Astrocyte (in vitro differentiated cells and primary cell): ENCODE measurements at regions not wholly inside any gene's neighbourhood (a gene's known extent, or its start where the extent isn't known, plus 50 kb on each side); places are given as distances from the start of the nearest gene placed in this dataset.
"Not testable (repeated sequence)": the region's sequence is repeated elsewhere in the genome, so short reads cannot be mapped to it uniquely, and the experiment has no call there.

ENCODE experiments used
- DNase-seq: peaks from one replicate; pipeline ENCODE4 v3.0.0-alpha.2; 2010; ENCODE audit warnings: low read depth
- FAIRE-seq: peaks from 2 replicates; lab custom pipeline; 2011; peaks lifted over from hg19 to GRCh38; lab: Jason Lieb, UNC
- H2AFZ ChIP-seq: 2 replicates; pipeline ENCODE4 v1.6.0; 2012; ENCODE audit warnings: low read depth, low read length, inconsistent platforms
- H3K27ac ChIP-seq: 2 replicates; pipeline ENCODE4 v1.5.1; 2011; ENCODE audit warnings: low read depth, low read length, inconsistent platforms
- H3K27me3 ChIP-seq: 2 replicates; pipeline ENCODE4 v1.6.0; 2011; ENCODE audit warnings: low read length, inconsistent platforms; ENCODE audit not compliant: insufficient read depth
- H3K36me3 ChIP-seq: 2 replicates; pipeline ENCODE4 v1.5.1; 2011; ENCODE audit warnings: low read length, inconsistent platforms; ENCODE audit not compliant: insufficient read depth
- H3K4me1 ChIP-seq: 2 replicates; pipeline ENCODE4 v1.5.1; 2011; ENCODE audit warnings: low read length, inconsistent platforms; ENCODE audit not compliant: insufficient read depth
- H3K4me2 ChIP-seq: 2 replicates; pipeline ENCODE4 v1.6.0; 2012; ENCODE audit warnings: low read length, inconsistent platforms
- H3K4me3 ChIP-seq: 2 replicates; pipeline ENCODE4 v1.5.1; 2011; ENCODE audit warnings: low read depth, mild to moderate bottlenecking, low read length, inconsistent platforms; ENCODE audit not compliant: insufficient read depth
- H3K79me2 ChIP-seq: 2 replicates; pipeline ENCODE4 v1.6.0; 2012; ENCODE audit warnings: mild to moderate bottlenecking, low read length, inconsistent platforms; ENCODE audit not compliant: insufficient read depth
- H3K9ac ChIP-seq: 2 replicates; pipeline ENCODE4 v1.6.0; 2012; ENCODE audit warnings: mild to moderate bottlenecking, low read length, inconsistent platforms
- H3K9me3 ChIP-seq: 2 replicates; pipeline ENCODE4 v1.5.1; 2012; ENCODE audit warnings: low read depth, mild to moderate bottlenecking, low read length, inconsistent platforms; ENCODE audit not compliant: insufficient read depth
- H4K20me1 ChIP-seq: 2 replicates; pipeline ENCODE4 v1.6.0; 2012; ENCODE audit warnings: low read length, inconsistent platforms; ENCODE audit not compliant: insufficient read depth
- H3K27ac Mint-ChIP-seq: one replicate; pipeline ENCODE4 v1.8.0; 2021; ENCODE audit warnings: mild to moderate bottlenecking, mixed read lengths; ENCODE audit not compliant: unreplicated experiment
- H3K27me3 Mint-ChIP-seq: one replicate; pipeline ENCODE4 v1.8.0; 2021; ENCODE audit warnings: low read depth, mixed read lengths; ENCODE audit not compliant: unreplicated experiment
- H3K36me3 Mint-ChIP-seq: one replicate; pipeline ENCODE4 v1.8.0; 2021; ENCODE audit warnings: low read depth, mixed read lengths; ENCODE audit not compliant: unreplicated experiment
- H3K4me1 Mint-ChIP-seq: one replicate; pipeline ENCODE4 v1.8.0; 2021; ENCODE audit warnings: low read depth, mixed read lengths; ENCODE audit not compliant: unreplicated experiment
- H3K4me3 Mint-ChIP-seq: one replicate; pipeline ENCODE4 v1.8.0; 2021; ENCODE audit warnings: mild to moderate bottlenecking, moderate library complexity, mixed read lengths; ENCODE audit not compliant: unreplicated experiment
- H3K9me3 Mint-ChIP-seq: one replicate; pipeline ENCODE4 v1.8.0; 2021; ENCODE audit warnings: mild to moderate bottlenecking, mixed read lengths; ENCODE audit not compliant: unreplicated experiment
- CTCF ChIP-seq: IDR thresholded peaks from 2 replicates; pipeline ENCODE4 v1.5.1; 2011; ENCODE audit warnings: low read depth, mild to moderate bottlenecking, inconsistent platforms, low read length, moderate library complexity; ENCODE audit not compliant: insufficient read depth
- EZH2 ChIP-seq: IDR thresholded peaks from 2 replicates; pipeline ENCODE4 v1.6.1; 2012; ENCODE audit warnings: mild to moderate bottlenecking, low read length, inconsistent platforms; ENCODE audit not compliant: insufficient read depth

- H3K9ac ChIP-seq: no peak overlapping the region
- no peak overlapping the region for H3K4me2 ChIP-seq
- no peak for FAIRE-seq
- H3K27ac Mint-ChIP-seq: no peak overlapping the region
- H3K27me3 ChIP-seq: peaks cover 8% of the 10 kb centered on the region
- no peak overlapping the region for H3K4me3 Mint-ChIP-seq
- DNase-seq: no peak
- H3K36me3 Mint-ChIP-seq: no peaks in the 10 kb centered on the region
- no peaks in the 10 kb centered on the region for H3K9me3 ChIP-seq
- H3K27me3 Mint-ChIP-seq: peaks cover 9% of the 10 kb centered on the region
- H3K4me1 Mint-ChIP-seq: no peaks in the 10 kb centered on the region
- H3K36me3 ChIP-seq: no peaks in the 10 kb centered on the region
- H2AFZ ChIP-seq: no peak overlapping the region
- H3K79me2 ChIP-seq: no peaks in the 10 kb centered on the region
- H4K20me1 ChIP-seq: no peaks in the 10 kb centered on the region
- no peak for TF ChIP-seq CTCF
- TF ChIP-seq EZH2: no peak
- H3K27ac ChIP-seq: no peak overlapping the region
- no peaks in the 10 kb centered on the region for H3K9me3 Mint-ChIP-seq
- H3K4me1 ChIP-seq: no peaks in the 10 kb centered on the region
- no peak overlapping the region for H3K4me3 ChIP-seq
Measured at GRCh38 chr6:20340068-20340848, 61.4 kb upstream of the E2F3 start.

- Histone ChIP-seq H3K4me2 (no peak overlapping the region), H3K9ac (no peak overlapping the region), H3K36me3 (no peaks in the 10 kb centered on the region), H2AFZ (no peak overlapping the region), H3K27me3 (peaks cover 8% of the 10 kb centered on the region), H3K79me2 (no peaks in the 10 kb centered on the region), H3K27ac (no peak overlapping the region), H4K20me1 (no peaks in the 10 kb centered on the region), H3K4me3 (no peak overlapping the region), H3K4me1 (no peaks in the 10 kb centered on the region), H3K9me3 (no peaks in the 10 kb centered on the region)
- Mint-ChIP-seq H3K4me3 (no peak overlapping the region), H3K9me3 (no peaks in the 10 kb centered on the region), H3K27ac (no peak overlapping the region), H3K27me3 (peaks cover 10% of the 10 kb centered on the region), H3K4me1 (no peaks in the 10 kb centered on the region), H3K36me3 (no peaks in the 10 kb centered on the region)
- TF ChIP-seq EZH2: no peak
- no peak for TF ChIP-seq CTCF
- FAIRE-seq: no peak
- no peak for DNase-seq
Measured at GRCh38 chr6:20341096-20341495, 60.6 kb upstream of the E2F3 start.

GRCh38 chr6:20341564-20341963 lies 60.1 kb upstream of the E2F3 start:
- H3K4me2 ChIP-seq: no peak overlapping the region
- no peaks in the 10 kb centered on the region for H3K79me2 ChIP-seq
- Mint-ChIP-seq H3K27me3 (peaks cover 10% of the 10 kb centered on the region), H3K27ac (no peak overlapping the region), H3K9me3 (peaks cover 1% of the 10 kb centered on the region), H3K4me3 (no peak overlapping the region), H3K36me3 (no peaks in the 10 kb centered on the region), H3K4me1 (no peaks in the 10 kb centered on the region)
- H3K9me3 ChIP-seq: no peaks in the 10 kb centered on the region
- FAIRE-seq (no peak), DNase-seq (no peak)
- no peak for TF ChIP-seq EZH2
- no peak for TF ChIP-seq CTCF
- H2AFZ ChIP-seq: no peak overlapping the region
- H4K20me1 ChIP-seq: no peaks in the 10 kb centered on the region
- H3K4me3 ChIP-seq: no peak overlapping the region
- H3K36me3 ChIP-seq: no peaks in the 10 kb centered on the region
- no peaks in the 10 kb centered on the region for H3K4me1 ChIP-seq
- no peak overlapping the region for H3K27ac ChIP-seq
- H3K27me3 ChIP-seq: peaks cover 8% of the 10 kb centered on the region
- no peak overlapping the region for H3K9ac ChIP-seq

- H3K4me3 Mint-ChIP-seq, H3K4me1 Mint-ChIP-seq, H3K9me3 Mint-ChIP-seq, H3K79me2 ChIP-seq, H3K9ac ChIP-seq, H3K27ac Mint-ChIP-seq, H3K27me3 ChIP-seq, H3K4me1 ChIP-seq, H3K9me3 ChIP-seq, DNase-seq, H3K27ac ChIP-seq, H3K36me3 ChIP-seq, H3K4me3 ChIP-seq, H4K20me1 ChIP-seq, H3K36me3 Mint-ChIP-seq, H3K27me3 Mint-ChIP-seq, H2AFZ ChIP-seq, H3K4me2 ChIP-seq, FAIRE-seq: not testable (repeated sequence)
Measured at GRCh38 chr6:20346948-20347347, 54.7 kb upstream of the E2F3 start.
